ENCODE measurements at regions not wholly inside any gene's neighbourhood (a gene's known extent, or its start where the extent isn't known, plus 50 kb on each side); places are given as distances from the start of the nearest gene placed in this dataset.

GRCh38 chr5:72711351-72711750 is 105.1 kb upstream of the TNPO1 start:
- Mint-ChIP-seq H3K27ac (no peak overlapping the region), H3K4me3 (no peak overlapping the region)
- 83 to 88% methylated on average over 2 of the region's 2 CpGs for WGBS, 2 experiments (ENCODE audit: insufficient coverage in 1 of 2, insufficient read length in 1 of 2)

GRCh38 chr5:72709341-72709740 is 107.1 kb upstream of the TNPO1 start:
- no peak for TF ChIP-seq CTCF (conservative IDR thresholded peaks at IDR 0.05)
- no peak overlapping the region for H3K4me3 ChIP-seq (ENCODE audit: low read length)
- no peaks in the 10 kb centered on the region for H3K4me1 Mint-ChIP-seq
- H3K27me3 Mint-ChIP-seq (ENCODE audit: insufficient read depth), result peaks cover 8% of the 10 kb centered on the region
- peaks cover 7% of the 10 kb centered on the region for H3K9me3 ChIP-seq (ENCODE audit: control insufficient read depth, low read length)
- 100% methylated on average over 1 of the region's 1 CpG; no CpG with 5 or more reads in 1 of the 2 experiments for WGBS, 2 experiments (ENCODE audit: insufficient coverage in 1 of 2, insufficient read length in 1 of 2)
- no peaks in the 10 kb centered on the region for H3K4me1 ChIP-seq (ENCODE audit: control insufficient read depth, insufficient read depth, low read length)
- H3K9me3 Mint-ChIP-seq, result peaks cover 1% of the 10 kb centered on the region
- H3K27ac ChIP-seq (ENCODE audit: low read depth, low read length), result no peak overlapping the region
- H3K27me3 ChIP-seq (ENCODE audit: control insufficient read depth, insufficient read depth, low read length, poor library complexity, severe bottlenecking), result peaks cover 9% of the 10 kb centered on the region
- no peak overlapping the region for H3K4me3 Mint-ChIP-seq
- no peaks in the 10 kb centered on the region for H3K36me3 ChIP-seq (ENCODE audit: control insufficient read depth, insufficient read depth, low read length)
- no peaks in the 10 kb centered on the region for H3K36me3 Mint-ChIP-seq (ENCODE audit: low read depth)
- no peak overlapping the region for H3K27ac Mint-ChIP-seq
- DNase-seq, result no peak
- H3K9ac ChIP-seq (ENCODE audit: extremely low read depth, low read length, poor library complexity, severe bottlenecking), result no peak overlapping the region

More at GRCh38 chr5:72711351-72711750, 105.1 kb upstream of the TNPO1 start:
- peaks cover 1% of the 10 kb centered on the region for H3K9me3 Mint-ChIP-seq
- H3K27me3 ChIP-seq (ENCODE audit: control insufficient read depth, insufficient read depth, low read length, poor library complexity, severe bottlenecking), result peaks cover 9% of the 10 kb centered on the region
- no peaks in the 10 kb centered on the region for H3K4me1 Mint-ChIP-seq
- no peak overlapping the region for H3K9ac ChIP-seq (ENCODE audit: extremely low read depth, low read length, poor library complexity, severe bottlenecking)
- no peaks in the 10 kb centered on the region for H3K4me1 ChIP-seq (ENCODE audit: control insufficient read depth, insufficient read depth, low read length)
- no peak for DNase-seq
- H3K27ac ChIP-seq (ENCODE audit: low read depth, low read length), result no peak overlapping the region
- H3K9me3 ChIP-seq (ENCODE audit: control insufficient read depth, low read length), result peaks cover 7% of the 10 kb centered on the region
- no peak for TF ChIP-seq CTCF (conservative IDR thresholded peaks at IDR 0.05)
- H3K27me3 Mint-ChIP-seq (ENCODE audit: insufficient read depth), result peaks cover 8% of the 10 kb centered on the region
- H3K4me3 ChIP-seq (ENCODE audit: low read length), result no peak overlapping the region
- no peaks in the 10 kb centered on the region for H3K36me3 ChIP-seq (ENCODE audit: control insufficient read depth, insufficient read depth, low read length)
- H3K36me3 Mint-ChIP-seq (ENCODE audit: low read depth), result no peaks in the 10 kb centered on the region

GRCh38 chr5:72705178-72705577 is 111.3 kb upstream of the TNPO1 start:
- Mint-ChIP-seq H3K27ac (no peak overlapping the region), H3K4me3 (no peak overlapping the region), H3K36me3 (ENCODE audit: low read depth) (no peaks in the 10 kb centered on the region), H3K9me3 (peaks cover 4% of the 10 kb centered on the region), H3K4me1 (peaks cover 4% of the 10 kb centered on the region), H3K27me3 (ENCODE audit: insufficient read depth) (peaks cover 3% of the 10 kb centered on the region)
- H3K27ac ChIP-seq (ENCODE audit: low read depth, low read length), result no peak overlapping the region
- no peaks in the 10 kb centered on the region for H3K36me3 ChIP-seq (ENCODE audit: control insufficient read depth, insufficient read depth, low read length)
- TF ChIP-seq CTCF (conservative IDR thresholded peaks at IDR 0.05), result no peak
- H3K27me3 ChIP-seq (ENCODE audit: control insufficient read depth, insufficient read depth, low read length, poor library complexity, severe bottlenecking), result no peaks in the 10 kb centered on the region
- peaks cover 7% of the 10 kb centered on the region for H3K9me3 ChIP-seq (ENCODE audit: control insufficient read depth, low read length)
- H3K4me3 ChIP-seq (ENCODE audit: low read length), result no peak overlapping the region
- no peak overlapping the region for H3K9ac ChIP-seq (ENCODE audit: extremely low read depth, low read length, poor library complexity, severe bottlenecking)
- 80 to 95% methylated on average over 1 of the region's 1 CpG for WGBS, 2 experiments (ENCODE audit: insufficient coverage in 1 of 2, insufficient read length in 1 of 2)
- no peak for DNase-seq
- H3K4me1 ChIP-seq (ENCODE audit: control insufficient read depth, insufficient read depth, low read length), result no peaks in the 10 kb centered on the region
